KOPT-K1 (cell line): ENCODE measurements at regions not wholly inside any gene's neighbourhood (a gene's known extent, or its start where the extent isn't known, plus 50 kb on each side); places are given as distances from the start of the nearest gene placed in this dataset.

Experiments
- H3K27ac ChIP-seq: fragments of 200-600 bp; sonication (generic); 2 replicates; pipeline ENCODE4 v1.5.1; 2016; ENCODE audit warnings: antibody characterized with exemption, mild to moderate bottlenecking, low read depth, low read length; ENCODE audit not compliant: poor library complexity, severe bottlenecking
- H3K36me3 ChIP-seq: fragments of 200-600 bp; sonication (generic); 2 replicates; pipeline ENCODE4 v1.5.1; 2017; ENCODE audit warnings: antibody characterized with exemption, mild to moderate bottlenecking, low read length, moderate library complexity; ENCODE audit not compliant: insufficient read depth
- H3K9me3 ChIP-seq: fragments of 200-600 bp; sonication (generic); 2 replicates; pipeline ENCODE4 v1.5.1; 2017; ENCODE audit warnings: antibody characterized with exemption, low read length, mild to moderate bottlenecking; ENCODE audit not compliant: insufficient read depth, poor library complexity, severe bottlenecking

DNA sequence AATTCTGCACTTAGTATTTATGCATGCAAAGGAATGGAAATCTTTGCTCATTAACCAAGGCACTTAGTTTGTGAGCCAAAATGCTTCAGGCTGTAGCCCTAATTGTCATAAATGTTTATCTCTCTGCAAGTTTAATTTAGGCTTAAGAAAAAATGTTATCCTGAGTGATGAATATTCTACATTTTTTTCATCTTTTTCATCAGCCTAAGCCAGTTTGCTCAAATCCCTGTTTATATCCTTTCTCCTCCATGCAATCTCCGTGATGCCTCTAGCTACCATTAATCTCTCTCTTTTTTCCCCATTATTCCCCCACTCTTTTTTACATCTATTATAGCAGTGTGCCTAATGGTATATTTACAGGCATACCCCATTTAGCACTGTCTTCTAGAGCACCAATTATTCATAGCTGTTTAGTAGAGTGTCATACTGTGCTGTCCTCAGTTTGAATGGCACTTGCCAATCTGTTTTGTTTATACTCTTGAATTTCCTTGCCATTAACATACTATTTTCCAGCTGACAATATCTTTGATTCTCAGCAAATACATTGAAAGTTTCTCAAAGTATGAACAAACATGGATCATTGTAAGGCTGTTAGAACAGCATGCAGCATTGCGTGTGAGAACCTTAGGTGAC is 1457.0 kb downstream of the MAT2B start:
- Histone ChIP-seq H3K9me3 (no peaks in the 10 kb centered on the region), H3K27ac (no peak overlapping the region)

DNA sequence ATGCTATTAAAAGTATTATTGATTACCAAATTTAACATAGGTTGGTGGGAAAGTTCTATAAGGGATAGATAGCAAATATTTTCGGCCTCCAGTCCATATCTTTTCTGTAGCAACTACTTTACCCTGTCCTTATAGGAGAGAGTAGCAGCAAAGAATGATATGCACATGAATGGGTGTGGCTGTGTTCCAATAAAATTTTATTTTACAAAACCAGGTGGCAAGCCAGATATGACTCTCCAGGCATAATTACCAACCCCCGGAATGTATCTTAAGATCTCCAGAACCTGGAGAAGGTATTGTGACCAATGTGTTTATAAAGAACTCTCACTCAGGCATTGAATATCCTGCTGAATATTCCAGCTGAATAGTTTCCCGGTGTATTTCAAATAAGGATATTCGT is 1461.2 kb downstream of the MAT2B start:
- no peaks in the 10 kb centered on the region for H3K9me3 ChIP-seq
- H3K36me3 ChIP-seq = no peaks in the 10 kb centered on the region

More for the DNA sequence above, 1457.0 kb downstream of the MAT2B start:
- no peaks in the 10 kb centered on the region for H3K36me3 ChIP-seq

DNA sequence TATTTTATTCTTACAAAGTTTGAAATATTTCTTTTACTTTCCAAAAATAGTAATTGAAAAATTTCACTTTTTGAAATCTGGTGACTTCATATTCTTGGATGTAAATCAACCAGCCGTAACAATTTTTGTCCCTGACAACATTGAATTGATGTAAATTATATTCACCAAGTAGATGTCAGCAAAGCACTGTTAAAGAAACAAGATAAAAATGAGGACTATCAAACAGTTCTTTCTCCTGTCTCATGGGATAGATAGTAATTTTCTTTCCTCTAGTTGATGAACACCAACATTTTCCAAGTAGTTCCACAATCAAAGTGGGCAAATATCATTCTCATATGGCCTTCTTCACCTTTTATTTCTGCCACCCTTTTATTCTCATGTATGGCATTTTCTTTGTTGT is 1461.9 kb downstream of the MAT2B start:
- no peaks in the 10 kb centered on the region for H3K36me3 ChIP-seq
- H3K9me3 ChIP-seq = no peaks in the 10 kb centered on the region
- no peak overlapping the region for H3K27ac ChIP-seq

More for the DNA sequence above, 1461.2 kb downstream of the MAT2B start:
- H3K27ac ChIP-seq = no peak overlapping the region

DNA sequence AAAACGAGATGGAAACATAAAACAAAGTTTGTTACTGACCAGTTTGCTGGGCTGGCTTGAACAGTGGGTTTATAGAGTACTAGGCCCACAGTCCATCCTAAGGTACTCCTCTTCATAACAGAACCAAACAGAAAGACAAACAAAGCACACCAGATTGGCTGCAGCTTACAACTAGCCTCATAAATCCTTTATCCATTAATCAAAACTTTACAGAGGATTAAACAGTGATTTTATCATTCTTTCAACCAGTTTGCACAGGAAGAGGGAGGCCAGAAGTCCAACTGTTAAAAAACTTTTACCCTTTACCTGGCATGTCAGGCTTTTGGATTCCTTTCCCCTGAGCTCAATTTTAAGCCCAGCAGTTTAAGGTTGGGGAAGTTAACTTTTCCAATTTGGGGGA is 1467.6 kb downstream of the MAT2B start:
- H3K36me3 ChIP-seq = no peaks in the 10 kb centered on the region
- no peak overlapping the region for H3K27ac ChIP-seq
- H3K9me3 ChIP-seq = no peaks in the 10 kb centered on the region

DNA sequence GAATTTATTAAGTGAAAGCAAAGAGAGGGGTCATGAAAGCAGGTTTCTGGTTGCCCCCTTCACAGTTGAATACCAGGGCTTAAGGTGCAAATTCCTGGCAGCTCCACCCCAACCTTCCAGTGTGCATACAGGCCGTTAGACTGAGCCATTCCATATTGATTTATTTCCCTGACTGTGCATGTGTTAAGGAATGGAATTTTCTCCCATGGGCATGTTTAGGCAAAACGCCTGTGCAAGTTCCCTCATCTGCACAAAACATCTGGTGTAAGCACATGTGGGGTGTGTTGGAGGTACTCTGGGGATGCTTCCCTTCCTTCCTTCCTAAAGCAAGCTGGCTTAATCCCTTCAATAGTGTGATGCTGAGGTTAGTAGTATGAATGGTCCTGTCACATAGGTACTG is 1470.6 kb downstream of the MAT2B start:
- H3K9me3 ChIP-seq = no peaks in the 10 kb centered on the region
- H3K36me3 ChIP-seq = no peaks in the 10 kb centered on the region
- H3K27ac ChIP-seq = no peak overlapping the region

DNA sequence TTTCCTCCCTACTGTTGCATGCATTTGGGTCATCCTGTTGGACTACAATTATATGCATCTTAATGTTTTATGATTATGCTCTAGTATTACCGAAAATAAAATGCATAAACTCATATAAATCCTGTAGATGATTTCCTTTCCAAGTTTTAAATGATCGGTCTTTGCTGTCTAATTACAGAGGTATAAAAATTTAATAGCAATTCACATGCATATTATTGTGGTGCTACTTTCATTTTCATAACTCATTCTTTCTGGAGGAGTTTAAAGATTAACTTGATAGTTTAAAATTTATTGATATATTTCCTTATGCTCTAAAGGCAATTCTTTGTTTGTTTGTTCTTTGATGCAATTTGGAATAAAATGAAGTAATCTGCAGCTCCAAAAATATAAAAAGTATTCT is 1475.1 kb downstream of the MAT2B start:
- H3K9me3 ChIP-seq = no peaks in the 10 kb centered on the region
- H3K27ac ChIP-seq = no peak overlapping the region
- no peaks in the 10 kb centered on the region for H3K36me3 ChIP-seq

DNA sequence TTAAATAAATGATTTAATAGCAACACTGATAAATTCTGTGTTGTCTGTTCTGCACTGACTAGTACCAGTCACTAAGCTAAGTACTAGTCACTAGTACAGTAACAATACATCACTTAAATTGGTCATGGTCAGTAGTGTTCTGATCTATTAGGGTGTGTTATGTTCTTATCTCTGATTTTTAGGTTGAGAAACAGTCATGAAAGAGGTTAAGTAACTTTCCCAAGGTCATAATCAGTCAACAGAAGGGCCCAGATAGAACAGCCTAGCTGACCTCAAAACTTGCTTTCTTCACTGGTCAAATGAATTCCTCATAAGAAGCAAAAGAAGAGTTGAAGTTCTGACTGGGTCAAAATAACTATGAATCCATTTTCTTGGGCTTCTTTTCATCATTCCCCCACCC is 1492.7 kb downstream of the MAT2B start:
- no peak overlapping the region for H3K27ac ChIP-seq
- H3K9me3 ChIP-seq = no peaks in the 10 kb centered on the region
- H3K36me3 ChIP-seq = no peaks in the 10 kb centered on the region

DNA sequence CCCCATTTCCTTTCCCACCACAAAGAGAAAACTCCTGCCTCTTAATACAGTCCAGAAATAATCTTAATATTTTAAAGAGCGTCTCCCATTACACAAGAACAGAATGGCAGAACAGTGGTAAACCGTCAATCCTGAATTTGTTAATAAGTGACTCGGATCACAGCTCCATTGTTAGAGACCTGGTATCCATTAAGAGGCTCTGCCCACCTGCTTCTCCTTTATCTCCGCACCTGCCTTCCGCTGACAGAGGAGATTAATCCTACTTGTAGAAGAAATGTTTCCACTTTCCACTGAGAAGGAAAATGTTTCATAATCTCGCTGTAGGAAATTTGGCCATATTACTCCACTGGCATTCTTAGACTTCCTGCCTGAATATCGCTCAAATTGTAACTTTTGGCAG is 1493.2 kb downstream of the MAT2B start:
- no peaks in the 10 kb centered on the region for H3K36me3 ChIP-seq
- no peak overlapping the region for H3K27ac ChIP-seq
- H3K9me3 ChIP-seq = no peaks in the 10 kb centered on the region

DNA sequence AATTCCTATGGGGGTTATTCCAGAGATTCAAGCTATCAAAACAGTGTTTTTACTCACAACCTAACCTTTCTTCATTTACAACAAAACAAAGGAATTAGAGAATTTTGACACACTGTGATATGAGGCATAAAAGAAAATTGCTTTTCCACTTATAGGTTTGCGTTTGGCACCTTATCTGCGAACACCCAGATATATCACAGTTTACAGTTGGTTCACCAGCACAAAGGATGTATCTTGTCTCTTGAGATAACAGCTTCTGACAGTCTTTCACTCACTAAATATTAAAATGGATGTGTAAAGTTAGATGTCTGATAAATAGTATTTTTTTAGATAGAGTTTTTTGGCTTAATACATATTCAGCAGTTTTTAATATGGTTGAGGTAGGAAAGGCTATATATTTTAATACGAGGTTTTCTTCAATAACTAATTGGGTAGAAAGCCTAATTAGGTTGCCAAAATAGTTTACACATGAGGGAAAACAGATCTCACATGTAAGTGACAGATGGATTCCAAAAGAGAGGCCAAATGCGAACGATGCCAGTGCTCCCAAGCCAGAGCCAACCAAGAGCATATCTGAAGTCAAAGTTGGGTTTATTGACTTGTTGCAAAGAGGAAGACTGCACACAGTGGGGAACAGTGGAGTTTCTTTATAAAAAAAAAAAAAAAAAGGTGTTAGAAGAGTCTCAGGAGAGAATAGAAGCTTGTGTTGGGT is 1495.2 kb downstream of the MAT2B start:
- no peaks in the 10 kb centered on the region for H3K36me3 ChIP-seq
- H3K9me3 ChIP-seq = no peaks in the 10 kb centered on the region
- no peak overlapping the region for H3K27ac ChIP-seq

DNA sequence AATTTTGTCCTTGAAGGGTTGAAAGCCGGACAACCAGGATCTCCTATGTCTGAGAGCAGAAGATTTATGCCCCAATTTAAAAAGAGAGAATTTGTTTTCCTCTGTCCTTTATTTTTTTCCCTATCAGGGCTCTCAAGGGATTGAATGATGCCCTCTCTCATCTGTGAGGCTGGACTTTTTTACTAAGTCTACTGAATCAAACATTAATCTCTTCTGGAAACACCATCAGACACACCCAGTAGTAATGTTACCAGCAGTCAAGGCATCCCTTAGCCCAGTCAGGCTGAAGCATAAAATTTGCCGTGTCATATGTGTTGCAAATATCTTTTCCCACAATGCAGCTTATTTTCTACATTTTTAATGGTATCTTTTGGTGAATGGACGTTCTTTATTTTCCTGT is 1497.9 kb downstream of the MAT2B start:
- H3K27ac ChIP-seq = no peak overlapping the region
- H3K9me3 ChIP-seq = no peaks in the 10 kb centered on the region
- H3K36me3 ChIP-seq = no peaks in the 10 kb centered on the region

DNA sequence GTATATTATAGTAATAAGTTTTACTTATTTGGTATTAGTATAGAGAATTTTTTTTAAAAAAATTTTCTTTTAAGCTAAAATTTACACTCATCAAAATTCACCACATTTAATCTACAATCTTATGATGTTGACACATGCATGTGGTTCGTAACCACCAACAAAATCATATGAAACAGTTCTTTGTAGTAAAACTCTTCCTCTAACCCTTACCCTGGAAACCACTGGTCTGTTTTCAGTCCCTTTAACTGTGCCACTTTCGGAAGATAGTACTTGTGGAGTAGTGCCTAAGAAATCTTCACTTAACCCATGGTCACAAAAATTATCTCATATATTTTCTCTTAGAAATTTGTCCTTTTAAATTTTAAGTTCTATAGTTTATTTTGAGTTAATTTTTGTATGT is 1498.8 kb downstream of the MAT2B start:
- no peaks in the 10 kb centered on the region for H3K36me3 ChIP-seq
- H3K27ac ChIP-seq = no peak overlapping the region
- H3K9me3 ChIP-seq = no peaks in the 10 kb centered on the region

DNA sequence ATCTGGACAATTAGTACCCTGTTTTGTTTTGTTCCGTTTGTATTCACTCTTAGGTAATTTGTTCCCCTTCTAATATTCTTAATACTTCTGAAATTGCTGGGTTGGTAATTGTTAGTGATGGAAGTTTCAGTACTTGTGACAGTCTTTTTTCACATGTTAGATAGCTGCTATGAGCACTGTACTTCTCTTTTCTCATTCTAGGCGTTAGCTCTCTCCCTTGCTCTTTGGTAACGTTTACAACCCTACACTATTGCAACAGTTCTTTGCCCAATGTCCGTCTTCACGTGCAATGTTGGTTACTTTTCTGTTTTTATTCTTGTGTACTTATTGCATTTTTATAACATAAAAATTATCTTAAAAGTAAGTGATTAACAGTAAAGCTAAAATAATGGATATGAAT is 1509.0 kb downstream of the MAT2B start:
- Histone ChIP-seq H3K36me3 (no peaks in the 10 kb centered on the region), H3K27ac (no peak overlapping the region), H3K9me3 (no peaks in the 10 kb centered on the region)

DNA sequence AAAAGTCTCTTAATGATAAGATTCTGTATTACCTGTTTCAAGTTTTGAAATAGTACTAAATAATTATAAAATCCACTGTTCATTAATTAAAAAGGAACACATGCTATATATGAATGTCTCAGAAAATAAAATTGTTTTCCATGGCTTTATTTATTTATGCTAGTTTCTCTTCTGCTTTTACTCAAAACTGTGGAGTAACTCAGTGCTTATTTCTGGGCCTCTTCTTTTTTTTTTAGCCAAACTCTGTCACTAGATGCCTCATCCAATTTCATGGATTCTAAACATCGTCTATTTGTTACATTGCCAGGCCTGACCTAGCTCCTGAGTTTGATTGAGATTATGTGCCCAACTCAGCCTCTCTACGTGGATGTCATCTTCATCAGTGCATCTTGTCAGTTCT is 1509.7 kb downstream of the MAT2B start:
- H3K36me3 ChIP-seq = no peaks in the 10 kb centered on the region
- H3K27ac ChIP-seq = no peak overlapping the region
- no peaks in the 10 kb centered on the region for H3K9me3 ChIP-seq

DNA sequence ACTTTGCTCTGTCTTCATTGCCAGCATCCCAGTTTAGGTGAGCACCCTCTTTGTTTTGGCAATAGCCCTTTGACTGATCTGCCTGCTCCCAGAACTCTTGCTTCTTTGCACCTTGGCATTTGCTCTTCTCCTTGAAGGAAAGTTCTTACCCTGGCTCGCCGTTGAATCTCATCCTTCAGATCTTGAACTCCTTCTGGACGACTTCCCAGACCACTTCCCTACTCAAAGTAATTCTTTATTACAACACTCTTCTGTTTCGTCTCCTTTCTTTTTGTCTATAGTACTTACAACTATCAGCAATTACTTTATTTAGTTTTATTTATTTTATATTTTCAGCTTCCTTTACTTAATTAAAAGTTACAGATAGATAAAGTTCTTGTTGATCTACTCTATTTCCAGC is 1510.1 kb downstream of the MAT2B start:
- no peaks in the 10 kb centered on the region for H3K9me3 ChIP-seq
- no peak overlapping the region for H3K27ac ChIP-seq
- H3K36me3 ChIP-seq = no peaks in the 10 kb centered on the region

DNA sequence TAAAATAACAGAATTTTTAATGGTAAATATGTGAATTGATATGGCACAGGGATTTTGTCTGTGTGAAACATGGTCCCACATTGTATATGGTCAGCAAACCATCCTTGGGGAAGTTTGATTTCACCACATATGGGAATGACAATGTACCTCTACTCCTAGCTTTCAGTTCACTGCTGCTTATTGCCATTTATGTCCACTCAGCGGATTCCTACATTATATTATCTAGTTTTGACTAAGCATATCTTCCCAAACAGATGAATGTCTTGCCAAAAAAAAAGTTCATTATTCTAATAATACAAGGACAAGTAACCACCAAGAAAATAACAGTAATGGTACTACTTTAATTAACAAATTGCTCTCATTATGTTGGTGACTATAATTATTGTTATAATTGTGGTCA is 1521.6 kb downstream of the MAT2B start:
- H3K9me3 ChIP-seq = no peaks in the 10 kb centered on the region
- no peaks in the 10 kb centered on the region for H3K36me3 ChIP-seq
- H3K27ac ChIP-seq = no peak overlapping the region

DNA sequence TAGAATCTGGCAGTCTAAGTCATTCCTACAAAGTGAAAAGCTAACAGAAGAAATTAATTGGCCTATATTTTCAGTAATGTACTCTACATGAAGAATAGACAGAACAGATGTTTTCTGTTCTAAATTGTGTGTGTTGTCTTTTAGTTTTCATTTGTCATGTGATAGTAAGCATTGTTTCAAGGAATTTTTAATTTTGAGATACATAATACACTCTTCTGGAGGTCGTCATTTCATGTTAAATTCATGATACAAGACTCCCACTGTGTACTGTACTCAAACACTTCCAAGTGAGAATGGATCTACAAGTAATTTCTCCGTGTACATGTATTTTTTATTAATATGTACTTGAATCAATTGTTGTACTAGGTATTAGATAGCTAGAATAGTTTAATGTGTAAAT is 1522.9 kb downstream of the MAT2B start:
- Histone ChIP-seq H3K27ac (no peak overlapping the region), H3K36me3 (no peaks in the 10 kb centered on the region), H3K9me3 (no peaks in the 10 kb centered on the region)
